PC-9 (cell line): ENCODE measurements at regions not wholly inside any gene's neighbourhood (a gene's known extent, or its start where the extent isn't known, plus 50 kb on each side); places are given as distances from the start of the nearest gene placed in this dataset.

Experiments used
- BruUV-seq: library from RNA; stranded (reverse); fragments of 400-500 nt; replicated peaks from 2 replicates; lab custom pipeline; 2021; lab: Mats Ljungman, UMichigan
- CTCF ChIA-PET: fragments of 300-600 bp; sonication (Branson Sonifier 250); formaldehyde crosslinking; loops from one replicate; lab custom pipeline; 2022; ENCODE audit warnings: antibody characterized with exemption; lab: Charles Lee
- POLR2A ChIA-PET: fragments of 300-600 bp; sonication (Branson Sonifier 250); formaldehyde crosslinking; loops from one replicate; lab custom pipeline; 2022; ENCODE audit warnings: antibody characterized with exemption; ENCODE audit not compliant: unreplicated experiment; lab: Charles Lee
- DNase-seq, 2 experiments: peaks; one replicate each; pipeline versions ENCODE4 v3.0.0 to v3.0.0-alpha.2; 2015 to 2022; ENCODE audit warnings: mixed read lengths in 1 of 2
- H2AFZ ChIP-seq: fragments of 200-600 bp; sonication (generic); 2 replicates; pipeline ENCODE4 v1.8.1; 2017; ENCODE audit warnings: antibody characterized with exemption
- H3F3A ChIP-seq: fragments of 200-600 bp; sonication (generic); 2 replicates; pipeline ENCODE4 v1.8.1; 2017; ENCODE audit warnings: antibody characterized with exemption, mild to moderate bottlenecking, low read depth; ENCODE audit not compliant: insufficient read depth
- H3K27ac ChIP-seq: fragments of 200-600 bp; sonication (generic); 2 replicates; pipeline ENCODE4 v1.6.1; 2016; ENCODE audit warnings: mixed run types
- H3K27me3 ChIP-seq: fragments of 200-600 bp; sonication (generic); 2 replicates; pipeline ENCODE4 v1.6.1; 2016; ENCODE audit warnings: low read depth, mixed run types; ENCODE audit not compliant: insufficient read depth
- H3K36me3 ChIP-seq: fragments of 200-600 bp; sonication (generic); 2 replicates; pipeline ENCODE4 v1.6.1; 2016; ENCODE audit warnings: low read depth, mixed run types
- H3K4me1 ChIP-seq: fragments of 200-600 bp; sonication (generic); replicated peaks from 2 replicates; pipeline ENCODE4 v1.6.1; 2016; ENCODE audit warnings: mixed run types; ENCODE audit not compliant: insufficient read depth
- H3K4me2 ChIP-seq: fragments of 200-600 bp; sonication (generic); 2 replicates; pipeline ENCODE4 v1.6.1; 2017; ENCODE audit warnings: mixed run types
- H3K4me3 ChIP-seq: fragments of 200-600 bp; sonication (generic); 2 replicates; pipeline ENCODE4 v1.6.1; 2016; ENCODE audit warnings: mixed run types
- H3K79me2 ChIP-seq: fragments of 200-600 bp; sonication (generic); 2 replicates; pipeline ENCODE4 v1.6.1; 2017; ENCODE audit warnings: low read depth, mixed run types
- H3K9me2 ChIP-seq: fragments of 200-600 bp; sonication (generic); 2 replicates; pipeline ENCODE4 v1.8.1; 2017; ENCODE audit warnings: mild to moderate bottlenecking; ENCODE audit not compliant: insufficient read depth
- H3K9me3 ChIP-seq: fragments of 200-600 bp; sonication (generic); 2 replicates; pipeline ENCODE4 v1.8.1; 2016; ENCODE audit warnings: low read depth; ENCODE audit not compliant: insufficient read depth
- H4K20me1 ChIP-seq: fragments of 200-600 bp; sonication (generic); 2 replicates; pipeline ENCODE4 v1.8.1; 2017; ENCODE audit not compliant: insufficient read depth
- EZH2 ChIP-seq: fragments of 200-600 bp; sonication (generic); IDR thresholded peaks from 2 replicates; pipeline ENCODE4 v1.8.0; 2017; ENCODE audit warnings: antibody characterized with exemption, low read depth
- intact Hi-C: fragments of 100-400 bp; cut with micrococcal nuclease; formaldehyde crosslinking; loops from one replicate; pipeline ENCODE4 v1.10.0; 2022; ENCODE audit not compliant: unreplicated experiment
- TF ChIP-seq, protein P1 (sequence below): fragments of 200-600 bp; sonication (generic); conservative IDR thresholded peaks from 2 replicates; pipeline ENCODE4 v1.6.1; 2017; ENCODE audit warnings: mixed run types, antibody characterized with exemption, mild to moderate bottlenecking, moderate library complexity

- Histone ChIP-seq H3F3A (no peaks in the 10 kb centered on the region), H2AFZ (no peak overlapping the region), H3K27ac (no peak overlapping the region), H3K4me2 (no peak overlapping the region), H3K27me3 (no peaks in the 10 kb centered on the region), H3K79me2 (no peaks in the 10 kb centered on the region), H3K9me3 (no peaks in the 10 kb centered on the region), H3K9me2 (no peaks in the 10 kb centered on the region), H4K20me1 (no peaks in the 10 kb centered on the region), H3K36me3 (no peaks in the 10 kb centered on the region), H3K4me3 (no peak overlapping the region), H3K4me1 (no peaks in the 10 kb centered on the region)
- TF ChIP-seq EZH2, result no peak
- TF ChIP-seq, protein P1, sequence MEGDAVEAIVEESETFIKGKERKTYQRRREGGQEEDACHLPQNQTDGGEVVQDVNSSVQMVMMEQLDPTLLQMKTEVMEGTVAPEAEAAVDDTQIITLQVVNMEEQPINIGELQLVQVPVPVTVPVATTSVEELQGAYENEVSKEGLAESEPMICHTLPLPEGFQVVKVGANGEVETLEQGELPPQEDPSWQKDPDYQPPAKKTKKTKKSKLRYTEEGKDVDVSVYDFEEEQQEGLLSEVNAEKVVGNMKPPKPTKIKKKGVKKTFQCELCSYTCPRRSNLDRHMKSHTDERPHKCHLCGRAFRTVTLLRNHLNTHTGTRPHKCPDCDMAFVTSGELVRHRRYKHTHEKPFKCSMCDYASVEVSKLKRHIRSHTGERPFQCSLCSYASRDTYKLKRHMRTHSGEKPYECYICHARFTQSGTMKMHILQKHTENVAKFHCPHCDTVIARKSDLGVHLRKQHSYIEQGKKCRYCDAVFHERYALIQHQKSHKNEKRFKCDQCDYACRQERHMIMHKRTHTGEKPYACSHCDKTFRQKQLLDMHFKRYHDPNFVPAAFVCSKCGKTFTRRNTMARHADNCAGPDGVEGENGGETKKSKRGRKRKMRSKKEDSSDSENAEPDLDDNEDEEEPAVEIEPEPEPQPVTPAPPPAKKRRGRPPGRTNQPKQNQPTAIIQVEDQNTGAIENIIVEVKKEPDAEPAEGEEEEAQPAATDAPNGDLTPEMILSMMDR, result no peak
- BruUV-seq, result no TSS peak
- no peak for DNase-seq
- CTCF ChIA-PET, result no interaction called here
- intact Hi-C loops, result no loop called here
- POLR2A ChIA-PET, result interaction anchor here (0.6 kb wide), 1 partner anchor 1263 kb away, joined by 3 read pairs; no protein-coding TSS in a partner anchor
Measured at GRCh38 chrX:16268206-16268605, 100.9 kb downstream of the MAGEB17 start.

GRCh38 chrX:16278927-16279326 lies 111.6 kb downstream of the MAGEB17 start:
- H3K36me3 ChIP-seq, result no peaks in the 10 kb centered on the region
- CTCF ChIA-PET, result no interaction called here
- intact Hi-C loops, result no loop called here
- H2AFZ ChIP-seq, result no peak overlapping the region
- H3F3A ChIP-seq, result no peaks in the 10 kb centered on the region
- no peaks in the 10 kb centered on the region for H3K79me2 ChIP-seq
- POLR2A ChIA-PET, result no interaction called here
- TF ChIP-seq, protein P1, result no peak
- no peak for TF ChIP-seq EZH2
- H3K27me3 ChIP-seq, result no peaks in the 10 kb centered on the region
- H3K9me3 ChIP-seq, result no peaks in the 10 kb centered on the region
- H3K9me2 ChIP-seq, result no peaks in the 10 kb centered on the region
- H3K4me1 ChIP-seq, result no peaks in the 10 kb centered on the region
- no peak for DNase-seq
- H3K27ac ChIP-seq, result no peak overlapping the region
- no peak overlapping the region for H3K4me2 ChIP-seq
- no peaks in the 10 kb centered on the region for H4K20me1 ChIP-seq
- no peak overlapping the region for H3K4me3 ChIP-seq
- BruUV-seq, result no TSS peak

- no peak for TF ChIP-seq EZH2
- TF ChIP-seq, protein P1, result no peak
- no peak overlapping the region for H3K4me3 ChIP-seq
- H3K4me1 ChIP-seq, result no peaks in the 10 kb centered on the region
- H3K27ac ChIP-seq, result no peak overlapping the region
- H4K20me1 ChIP-seq, result no peaks in the 10 kb centered on the region
- POLR2A ChIA-PET, result no interaction called here
- no peak overlapping the region for H2AFZ ChIP-seq
- DNase-seq, result no peak
- CTCF ChIA-PET, result no interaction called here
- H3K9me3 ChIP-seq, result no peaks in the 10 kb centered on the region
- intact Hi-C loops, result no loop called here
- BruUV-seq, result no TSS peak
- H3K36me3 ChIP-seq, result no peaks in the 10 kb centered on the region
- no peaks in the 10 kb centered on the region for H3K27me3 ChIP-seq
- no peaks in the 10 kb centered on the region for H3K79me2 ChIP-seq
- no peaks in the 10 kb centered on the region for H3K9me2 ChIP-seq
- no peaks in the 10 kb centered on the region for H3F3A ChIP-seq
- no peak overlapping the region for H3K4me2 ChIP-seq
Measured at GRCh38 chrX:16282209-16282608, 114.9 kb downstream of the MAGEB17 start.
